OCI-LY7 (cell line): ENCODE measurements at regions not wholly inside any gene's neighbourhood (a gene's known extent, or its start where the extent isn't known, plus 50 kb on each side); places are given as distances from the start of the nearest gene placed in this dataset.

ENCODE experiments used
- EZH2phosphoT487 ChIP-seq: fragments of 200-600 bp; sonication (generic); IDR thresholded peaks from 2 replicates; pipeline ENCODE4 v1.6.1; 2018; ENCODE audit warnings: low read depth, borderline replicate concordance, mild to moderate bottlenecking, mixed run types, antibody characterized with exemption, low read length, moderate library complexity, mixed read lengths
- TF ChIP-seq, protein P1 (sequence below): fragments of 200-600 bp; sonication (generic); conservative IDR thresholded peaks from 2 replicates; pipeline ENCODE4 v1.5.1; 2014; ENCODE audit warnings: mild to moderate bottlenecking, antibody characterized with exemption, low read length, moderate library complexity, mixed read lengths

GRCh38 chr10:53479365-53479764 is 706.8 kb upstream of the MBL2 start:
- no peak for TF ChIP-seq EZH2phosphoT487
- TF ChIP-seq, protein P1, sequence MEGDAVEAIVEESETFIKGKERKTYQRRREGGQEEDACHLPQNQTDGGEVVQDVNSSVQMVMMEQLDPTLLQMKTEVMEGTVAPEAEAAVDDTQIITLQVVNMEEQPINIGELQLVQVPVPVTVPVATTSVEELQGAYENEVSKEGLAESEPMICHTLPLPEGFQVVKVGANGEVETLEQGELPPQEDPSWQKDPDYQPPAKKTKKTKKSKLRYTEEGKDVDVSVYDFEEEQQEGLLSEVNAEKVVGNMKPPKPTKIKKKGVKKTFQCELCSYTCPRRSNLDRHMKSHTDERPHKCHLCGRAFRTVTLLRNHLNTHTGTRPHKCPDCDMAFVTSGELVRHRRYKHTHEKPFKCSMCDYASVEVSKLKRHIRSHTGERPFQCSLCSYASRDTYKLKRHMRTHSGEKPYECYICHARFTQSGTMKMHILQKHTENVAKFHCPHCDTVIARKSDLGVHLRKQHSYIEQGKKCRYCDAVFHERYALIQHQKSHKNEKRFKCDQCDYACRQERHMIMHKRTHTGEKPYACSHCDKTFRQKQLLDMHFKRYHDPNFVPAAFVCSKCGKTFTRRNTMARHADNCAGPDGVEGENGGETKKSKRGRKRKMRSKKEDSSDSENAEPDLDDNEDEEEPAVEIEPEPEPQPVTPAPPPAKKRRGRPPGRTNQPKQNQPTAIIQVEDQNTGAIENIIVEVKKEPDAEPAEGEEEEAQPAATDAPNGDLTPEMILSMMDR = no peak
